ENCODE measurements at regions not wholly inside any gene's neighbourhood (a gene's known extent, or its start where the extent isn't known, plus 50 kb on each side); places are given as distances from the start of the nearest gene placed in this dataset.

GRCh38 chrY:15286572-15286971 lies 762.2 kb downstream of the NLGN4Y start:
- intact Hi-C loops (cut with micrococcal nuclease), result no loop called here
- ATAC-seq (ENCODE audit: low read depth), result no peak
- Mint-ChIP-seq H3K4me3 (no peak overlapping the region), H3K4me1 (no peaks in the 10 kb centered on the region), H3K9me3 (no peaks in the 10 kb centered on the region), H3K36me3 (ENCODE audit: low read depth) (no peaks in the 10 kb centered on the region), H3K27ac (no peak overlapping the region), H3K27me3 (no peaks in the 10 kb centered on the region)
- no peak for DNase-seq
- TF ChIP-seq CTCF (IDR thresholded peaks at IDR 0.05), result no peak
- CTCF ChIA-PET, result no interaction called here
- POLR2A ChIA-PET, result no interaction called here

GRCh38 chrY:15289821-15290220 lies 765.5 kb downstream of the NLGN4Y start:
- Mint-ChIP-seq H3K36me3 (ENCODE audit: low read depth) (no peaks in the 10 kb centered on the region), H3K4me3 (no peak overlapping the region), H3K27ac (no peak overlapping the region), H3K9me3 (no peaks in the 10 kb centered on the region), H3K27me3 (no peaks in the 10 kb centered on the region), H3K4me1 (no peaks in the 10 kb centered on the region)
- ChIA-PET CTCF (no interaction called here), POLR2A (no interaction called here)
- no peak for TF ChIP-seq CTCF (IDR thresholded peaks at IDR 0.05)
- intact Hi-C loops (cut with micrococcal nuclease), result no loop called here
- DNase-seq (no peak), ATAC-seq (ENCODE audit: low read depth) (no peak)

GRCh38 chrY:15292881-15293280 lies 768.6 kb downstream of the NLGN4Y start:
- H3K9me3 Mint-ChIP-seq, result no peaks in the 10 kb centered on the region
- ATAC-seq (ENCODE audit: low read depth) (no peak), DNase-seq (no peak)
- CTCF ChIA-PET, result no interaction called here
- no peaks in the 10 kb centered on the region for H3K27me3 Mint-ChIP-seq
- no peaks in the 10 kb centered on the region for H3K36me3 Mint-ChIP-seq (ENCODE audit: low read depth)
- no peak overlapping the region for H3K27ac Mint-ChIP-seq
- intact Hi-C loops (cut with micrococcal nuclease), result no loop called here
- no peaks in the 10 kb centered on the region for H3K4me1 Mint-ChIP-seq
- POLR2A ChIA-PET, result no interaction called here
- TF ChIP-seq CTCF (IDR thresholded peaks at IDR 0.05), result no peak
- H3K4me3 Mint-ChIP-seq, result no peak overlapping the region

DNA sequence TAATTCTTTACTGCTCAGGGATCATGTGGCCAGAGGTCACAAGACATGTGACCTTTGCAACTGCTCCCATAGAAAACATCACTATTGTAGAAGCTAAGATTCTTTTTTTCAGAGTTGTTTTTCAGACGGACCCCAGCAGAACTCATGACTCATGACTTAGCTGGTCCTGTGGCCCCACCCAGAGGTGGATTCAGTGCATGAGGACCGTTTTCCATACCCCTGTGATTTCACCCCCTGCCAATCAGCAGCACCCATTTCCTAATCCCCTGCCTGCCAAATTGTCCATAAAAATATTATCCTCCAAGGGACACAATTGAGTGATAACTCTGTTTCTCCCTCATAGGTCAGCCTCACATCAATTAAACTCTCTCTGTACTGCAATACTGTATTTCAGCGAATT lies 777.5 kb downstream of the NLGN4Y start:
- no peaks in the 10 kb centered on the region for H3K36me3 Mint-ChIP-seq (ENCODE audit: low read depth)
- TF ChIP-seq CTCF (IDR thresholded peaks at IDR 0.05), result no peak
- CTCF ChIA-PET, result no interaction called here
- intact Hi-C loops (cut with micrococcal nuclease), result no loop called here
- peaks cover 2% of the 10 kb centered on the region for H3K9me3 Mint-ChIP-seq
- DNase-seq (no peak), ATAC-seq (ENCODE audit: low read depth) (no peak)
- no peaks in the 10 kb centered on the region for H3K27me3 Mint-ChIP-seq
- POLR2A ChIA-PET, result no interaction called here
- no peaks in the 10 kb centered on the region for H3K4me1 Mint-ChIP-seq
- H3K27ac Mint-ChIP-seq, result no peak overlapping the region
- H3K4me3 Mint-ChIP-seq, result no peak overlapping the region

- peaks cover 2% of the 10 kb centered on the region for H3K9me3 Mint-ChIP-seq
- no peak for DNase-seq
- no peak overlapping the region for H3K4me3 Mint-ChIP-seq
- H3K27me3 Mint-ChIP-seq, result no peaks in the 10 kb centered on the region
- intact Hi-C loops (cut with micrococcal nuclease), result no loop called here
- no peaks in the 10 kb centered on the region for H3K4me1 Mint-ChIP-seq
- H3K36me3 Mint-ChIP-seq (ENCODE audit: low read depth), result no peaks in the 10 kb centered on the region
- ChIA-PET CTCF (no interaction called here), POLR2A (no interaction called here)
- no peak overlapping the region for H3K27ac Mint-ChIP-seq
- TF ChIP-seq CTCF (IDR thresholded peaks at IDR 0.05), result no peak
- no peak for ATAC-seq (ENCODE audit: low read depth)
Observed at GRCh38 chrY:15312166-15312565, 787.8 kb downstream of the NLGN4Y start.

Data from activated B cell treated with CpG ODN at 0.5 μM for 24 hours (primary cell).